GM23338 (cell line): ENCODE measurements at regions not wholly inside any gene's neighbourhood (a gene's known extent, or its start where the extent isn't known, plus 50 kb on each side); places are given as distances from the start of the nearest gene placed in this dataset.

ENCODE experiments used
- CREB1 ChIP-seq: fragments of 250-450 bp; sonication (Bioruptor Pico); IDR thresholded peaks from 2 replicates; pipeline ENCODE4 v1.5.0; 2020; ENCODE audit warnings: low read depth, mild to moderate bottlenecking, moderate library complexity
- EZH2 ChIP-seq: fragments of 200-600 bp; sonication (generic); IDR thresholded peaks from one replicate; pipeline ENCODE4 v1.8.0; 2017; ENCODE audit warnings: antibody characterized with exemption, mild to moderate bottlenecking, low read depth; ENCODE audit not compliant: unreplicated experiment
- EZH2phosphoT487 ChIP-seq: fragments of 200-600 bp; sonication (generic); IDR thresholded peaks from one replicate; pipeline ENCODE4 v1.8.1; 2018; ENCODE audit warnings: antibody characterized with exemption; ENCODE audit not compliant: unreplicated experiment
- JUNB ChIP-seq: IDR thresholded peaks from one replicate; pipeline ENCODE4 v1.6.1; 2016; ENCODE audit warnings: antibody characterized with exemption; ENCODE audit not compliant: unreplicated experiment
- POLR2AphosphoS5 ChIP-seq: IDR thresholded peaks from 2 replicates; pipeline ENCODE4 v1.6.1; 2016; ENCODE audit warnings: antibody characterized with exemption, low read depth
- ZNF114 ChIP-seq: fragments of 250-450 bp; sonication (Bioruptor Pico); IDR thresholded peaks from 2 replicates; pipeline ENCODE4 v1.5.0; 2020; ENCODE audit warnings: mild to moderate bottlenecking, moderate library complexity
- TF ChIP-seq, protein P1 (sequence below), 2 experiments: fragments of 200-600 bp in 1 of 2; sonication (generic) in 1 of 2; conservative IDR thresholded peaks; 2 replicates each; pipeline versions ENCODE4 v1.5.1 to v1.6.1; 2016 to 2017; ENCODE audit warnings: antibody characterized with exemption in 2 of 2, low read depth in 2 of 2, mild to moderate bottlenecking in 2 of 2, moderate library complexity in 1 of 2
- TF ChIP-seq, protein P2 (sequence below): IDR thresholded peaks from one replicate; pipeline ENCODE4 v1.6.1; 2018; ENCODE audit warnings: antibody characterized with exemption; ENCODE audit not compliant: unreplicated experiment
- TF ChIP-seq, protein P3 (sequence below): IDR thresholded peaks from 2 replicates; pipeline ENCODE4 v1.6.1; 2016; ENCODE audit warnings: antibody characterized with exemption

DNA sequence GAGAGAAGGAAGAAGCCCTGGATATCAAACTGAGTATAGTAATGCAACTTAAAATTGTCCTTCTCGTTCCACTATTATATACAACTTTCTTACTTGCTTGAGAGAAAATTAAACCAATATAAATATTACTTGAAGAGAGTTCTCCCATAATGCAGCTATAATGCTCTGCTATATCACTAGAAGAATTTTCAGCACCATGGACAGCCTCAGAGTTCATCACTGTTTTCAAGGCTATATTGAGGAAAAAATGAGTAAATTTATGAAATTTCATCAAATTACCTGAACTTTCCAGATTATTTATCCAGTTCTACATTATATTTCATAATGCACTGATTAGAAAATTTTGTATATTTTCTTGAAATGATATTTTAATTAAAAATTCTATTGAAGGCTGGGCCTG is 1053.5 kb upstream of the FAM98A start:
- TF ChIP-seq, protein P1, sequence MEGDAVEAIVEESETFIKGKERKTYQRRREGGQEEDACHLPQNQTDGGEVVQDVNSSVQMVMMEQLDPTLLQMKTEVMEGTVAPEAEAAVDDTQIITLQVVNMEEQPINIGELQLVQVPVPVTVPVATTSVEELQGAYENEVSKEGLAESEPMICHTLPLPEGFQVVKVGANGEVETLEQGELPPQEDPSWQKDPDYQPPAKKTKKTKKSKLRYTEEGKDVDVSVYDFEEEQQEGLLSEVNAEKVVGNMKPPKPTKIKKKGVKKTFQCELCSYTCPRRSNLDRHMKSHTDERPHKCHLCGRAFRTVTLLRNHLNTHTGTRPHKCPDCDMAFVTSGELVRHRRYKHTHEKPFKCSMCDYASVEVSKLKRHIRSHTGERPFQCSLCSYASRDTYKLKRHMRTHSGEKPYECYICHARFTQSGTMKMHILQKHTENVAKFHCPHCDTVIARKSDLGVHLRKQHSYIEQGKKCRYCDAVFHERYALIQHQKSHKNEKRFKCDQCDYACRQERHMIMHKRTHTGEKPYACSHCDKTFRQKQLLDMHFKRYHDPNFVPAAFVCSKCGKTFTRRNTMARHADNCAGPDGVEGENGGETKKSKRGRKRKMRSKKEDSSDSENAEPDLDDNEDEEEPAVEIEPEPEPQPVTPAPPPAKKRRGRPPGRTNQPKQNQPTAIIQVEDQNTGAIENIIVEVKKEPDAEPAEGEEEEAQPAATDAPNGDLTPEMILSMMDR (conservative IDR thresholded peaks at IDR 0.05; ENCODE audit: low read depth in 2 of 2): no peak
- TF ChIP-seq EZH2 (no peak), EZH2phosphoT487 (no peak), ZNF114 (CRISPR knock-in tag) (no peak), POLR2AphosphoS5 (no peak), JUNB (no peak), CREB1 (no peak)
- TF ChIP-seq, protein P2, sequence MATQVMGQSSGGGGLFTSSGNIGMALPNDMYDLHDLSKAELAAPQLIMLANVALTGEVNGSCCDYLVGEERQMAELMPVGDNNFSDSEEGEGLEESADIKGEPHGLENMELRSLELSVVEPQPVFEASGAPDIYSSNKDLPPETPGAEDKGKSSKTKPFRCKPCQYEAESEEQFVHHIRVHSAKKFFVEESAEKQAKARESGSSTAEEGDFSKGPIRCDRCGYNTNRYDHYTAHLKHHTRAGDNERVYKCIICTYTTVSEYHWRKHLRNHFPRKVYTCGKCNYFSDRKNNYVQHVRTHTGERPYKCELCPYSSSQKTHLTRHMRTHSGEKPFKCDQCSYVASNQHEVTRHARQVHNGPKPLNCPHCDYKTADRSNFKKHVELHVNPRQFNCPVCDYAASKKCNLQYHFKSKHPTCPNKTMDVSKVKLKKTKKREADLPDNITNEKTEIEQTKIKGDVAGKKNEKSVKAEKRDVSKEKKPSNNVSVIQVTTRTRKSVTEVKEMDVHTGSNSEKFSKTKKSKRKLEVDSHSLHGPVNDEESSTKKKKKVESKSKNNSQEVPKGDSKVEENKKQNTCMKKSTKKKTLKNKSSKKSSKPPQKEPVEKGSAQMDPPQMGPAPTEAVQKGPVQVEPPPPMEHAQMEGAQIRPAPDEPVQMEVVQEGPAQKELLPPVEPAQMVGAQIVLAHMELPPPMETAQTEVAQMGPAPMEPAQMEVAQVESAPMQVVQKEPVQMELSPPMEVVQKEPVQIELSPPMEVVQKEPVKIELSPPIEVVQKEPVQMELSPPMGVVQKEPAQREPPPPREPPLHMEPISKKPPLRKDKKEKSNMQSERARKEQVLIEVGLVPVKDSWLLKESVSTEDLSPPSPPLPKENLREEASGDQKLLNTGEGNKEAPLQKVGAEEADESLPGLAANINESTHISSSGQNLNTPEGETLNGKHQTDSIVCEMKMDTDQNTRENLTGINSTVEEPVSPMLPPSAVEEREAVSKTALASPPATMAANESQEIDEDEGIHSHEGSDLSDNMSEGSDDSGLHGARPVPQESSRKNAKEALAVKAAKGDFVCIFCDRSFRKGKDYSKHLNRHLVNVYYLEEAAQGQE: peak; percentile 75
- TF ChIP-seq, protein P3, sequence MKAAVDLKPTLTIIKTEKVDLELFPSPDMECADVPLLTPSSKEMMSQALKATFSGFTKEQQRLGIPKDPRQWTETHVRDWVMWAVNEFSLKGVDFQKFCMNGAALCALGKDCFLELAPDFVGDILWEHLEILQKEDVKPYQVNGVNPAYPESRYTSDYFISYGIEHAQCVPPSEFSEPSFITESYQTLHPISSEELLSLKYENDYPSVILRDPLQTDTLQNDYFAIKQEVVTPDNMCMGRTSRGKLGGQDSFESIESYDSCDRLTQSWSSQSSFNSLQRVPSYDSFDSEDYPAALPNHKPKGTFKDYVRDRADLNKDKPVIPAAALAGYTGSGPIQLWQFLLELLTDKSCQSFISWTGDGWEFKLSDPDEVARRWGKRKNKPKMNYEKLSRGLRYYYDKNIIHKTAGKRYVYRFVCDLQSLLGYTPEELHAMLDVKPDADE: no peak
